Immature natural killer cell (primary cell): ENCODE measurements at regions not wholly inside any gene's neighbourhood (a gene's known extent, or its start where the extent isn't known, plus 50 kb on each side); places are given as distances from the start of the nearest gene placed in this dataset.

Experiments
- DNase-seq, 3 donors: peaks; one replicate each; pipeline ENCODE4 v3.0.0; 2022; ENCODE audit warnings: mixed read lengths in 1 of 3
- H3K27ac Mint-ChIP-seq, 6 donors: one replicate each; pipeline ENCODE4 v1.8.0; 2020; ENCODE audit warnings: mixed read lengths in 6 of 6, mild to moderate bottlenecking in 5 of 6, inconsistent platforms in 4 of 6, moderate library complexity in 3 of 6
- H3K27me3 Mint-ChIP-seq, 3 donors: one replicate each; pipeline ENCODE4 v1.8.0; 2020 to 2021; ENCODE audit warnings: low read depth in 3 of 3, mild to moderate bottlenecking in 3 of 3, mixed read lengths in 3 of 3, moderate library complexity in 3 of 3, inconsistent platforms in 1 of 3
- H3K36me3 Mint-ChIP-seq, 3 donors: one replicate each; pipeline ENCODE4 v1.8.0; 2020; ENCODE audit warnings: mixed read lengths in 3 of 3, inconsistent platforms in 2 of 3, mild to moderate bottlenecking in 2 of 3
- H3K4me1 Mint-ChIP-seq, 2 donors: one replicate each; pipeline ENCODE4 v1.8.0; 2020; ENCODE audit warnings: inconsistent platforms in 2 of 2, mild to moderate bottlenecking in 2 of 2, mixed read lengths in 2 of 2, moderate library complexity in 1 of 2
- H3K4me3 Mint-ChIP-seq, 5 donors: one replicate each; pipeline ENCODE4 v1.8.0; 2020; ENCODE audit warnings: mild to moderate bottlenecking in 5 of 5, mixed read lengths in 5 of 5, inconsistent platforms in 3 of 5, moderate library complexity in 3 of 5
- H3K9me3 Mint-ChIP-seq, 6 donors: one replicate each; pipeline ENCODE4 v1.8.0; 2020; ENCODE audit warnings: mild to moderate bottlenecking in 6 of 6, mixed read lengths in 6 of 6, inconsistent platforms in 4 of 6, moderate library complexity in 3 of 6

GRCh38 chr4:160835789-160836188 is 1328.0 kb downstream of the FSTL5 start:
- no peak for DNase-seq
- H3K4me3 Mint-ChIP-seq, result no peak overlapping the region
- H3K27ac Mint-ChIP-seq, result no peak overlapping the region
- H3K9me3 Mint-ChIP-seq, result peaks cover 3 to 23% (median 16%) of the 10 kb centered on the region in 6 donors
- no peaks in the 10 kb centered on the region for H3K36me3 Mint-ChIP-seq
- H3K4me1 Mint-ChIP-seq, result no peaks in the 10 kb centered on the region
- H3K27me3 Mint-ChIP-seq, result no peaks in the 10 kb centered on the region

DNA sequence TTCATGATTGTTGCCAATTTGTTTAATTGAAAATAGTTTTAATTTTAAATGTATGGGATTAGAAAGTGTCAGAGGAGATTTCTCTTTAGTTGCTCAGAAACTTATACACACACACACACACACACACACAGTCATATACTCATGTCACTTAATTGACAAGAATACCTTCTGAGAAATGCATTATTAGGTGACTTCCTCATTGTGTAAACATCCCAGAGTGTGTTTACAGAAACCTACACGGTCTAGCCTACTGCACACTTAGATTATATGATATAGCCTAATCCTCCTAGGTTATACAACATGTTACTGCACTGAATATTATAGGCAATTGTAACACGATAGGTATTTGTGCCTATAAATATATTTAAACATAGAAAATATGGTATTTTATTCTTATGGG is 1327.4 kb downstream of the FSTL5 start:
- Mint-ChIP-seq H3K36me3 (no peaks in the 10 kb centered on the region), H3K4me1 (no peaks in the 10 kb centered on the region), H3K9me3 (peaks cover 3 to 24% (median 14%) of the 10 kb centered on the region in 6 donors), H3K4me3 (no peak overlapping the region), H3K27ac (no peak overlapping the region), H3K27me3 (no peaks in the 10 kb centered on the region)
- DNase-seq, result no peak

- H3K9me3 Mint-ChIP-seq, result peaks cover 0 to 46% (median 13%) of the 10 kb centered on the region in 6 donors
- no peak overlapping the region for H3K27ac Mint-ChIP-seq
- no peak for DNase-seq
- H3K36me3 Mint-ChIP-seq, result no peaks in the 10 kb centered on the region
- peaks cover 0 to 3% (median 1%) of the 10 kb centered on the region in 3 donors for H3K27me3 Mint-ChIP-seq
- H3K4me3 Mint-ChIP-seq, result no peak overlapping the region
- H3K4me1 Mint-ChIP-seq, result no peaks in the 10 kb centered on the region
Measured at GRCh38 chr4:160846121-160846520, 1317.7 kb downstream of the FSTL5 start.

DNA sequence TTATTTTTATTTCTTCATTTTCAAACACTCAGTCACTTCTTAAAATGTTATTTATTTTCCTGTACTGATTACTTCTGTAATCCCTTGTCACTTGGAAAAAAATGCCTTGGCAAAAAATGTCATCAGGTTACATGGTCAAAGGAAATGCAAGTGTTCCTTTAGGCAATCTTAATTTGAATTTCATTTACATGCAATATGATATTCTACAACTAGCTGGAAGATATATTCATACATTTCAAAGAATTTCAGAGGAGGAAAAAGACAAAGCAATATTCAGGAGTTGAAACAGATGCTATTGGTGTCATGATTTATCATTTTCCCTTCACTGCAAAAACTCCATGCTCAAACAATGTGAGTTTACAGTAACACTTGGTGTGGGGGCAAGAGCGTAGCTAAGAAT is 1316.6 kb downstream of the FSTL5 start:
- peaks cover 0 to 3% (median 1%) of the 10 kb centered on the region in 3 donors for H3K27me3 Mint-ChIP-seq
- DNase-seq, result no peak
- H3K9me3 Mint-ChIP-seq, result peaks cover 0 to 46% (median 13%) of the 10 kb centered on the region in 6 donors
- no peak overlapping the region for H3K4me3 Mint-ChIP-seq
- H3K4me1 Mint-ChIP-seq, result no peaks in the 10 kb centered on the region
- no peak overlapping the region for H3K27ac Mint-ChIP-seq
- H3K36me3 Mint-ChIP-seq, result no peaks in the 10 kb centered on the region

DNA sequence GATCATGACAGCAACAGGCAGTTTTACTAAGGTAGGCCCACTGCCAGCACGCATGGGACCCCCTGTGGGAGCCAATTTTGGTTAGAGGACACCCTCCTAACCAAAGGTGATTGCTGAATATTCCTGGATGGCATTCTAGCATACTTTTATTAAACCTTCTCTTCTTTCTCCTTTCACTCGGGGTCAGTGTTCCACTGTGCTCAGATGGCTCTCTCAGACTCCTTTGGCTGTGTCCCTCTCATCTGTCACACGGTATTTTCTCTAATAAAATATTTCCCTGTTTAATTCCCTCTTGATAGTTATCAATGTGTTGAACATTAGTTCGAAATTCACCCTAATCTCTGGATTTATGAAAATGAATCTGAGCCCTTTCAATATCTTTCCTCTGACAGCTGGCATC is 1315.3 kb downstream of the FSTL5 start:
- H3K27me3 Mint-ChIP-seq, result peaks cover 0 to 3% (median 1%) of the 10 kb centered on the region in 3 donors
- H3K4me3 Mint-ChIP-seq, result no peak overlapping the region
- no peak overlapping the region for H3K27ac Mint-ChIP-seq
- H3K4me1 Mint-ChIP-seq, result no peaks in the 10 kb centered on the region
- H3K9me3 Mint-ChIP-seq, result peaks cover 0 to 43% (median 13%) of the 10 kb centered on the region in 6 donors
- no peaks in the 10 kb centered on the region for H3K36me3 Mint-ChIP-seq
- no peak for DNase-seq

DNA sequence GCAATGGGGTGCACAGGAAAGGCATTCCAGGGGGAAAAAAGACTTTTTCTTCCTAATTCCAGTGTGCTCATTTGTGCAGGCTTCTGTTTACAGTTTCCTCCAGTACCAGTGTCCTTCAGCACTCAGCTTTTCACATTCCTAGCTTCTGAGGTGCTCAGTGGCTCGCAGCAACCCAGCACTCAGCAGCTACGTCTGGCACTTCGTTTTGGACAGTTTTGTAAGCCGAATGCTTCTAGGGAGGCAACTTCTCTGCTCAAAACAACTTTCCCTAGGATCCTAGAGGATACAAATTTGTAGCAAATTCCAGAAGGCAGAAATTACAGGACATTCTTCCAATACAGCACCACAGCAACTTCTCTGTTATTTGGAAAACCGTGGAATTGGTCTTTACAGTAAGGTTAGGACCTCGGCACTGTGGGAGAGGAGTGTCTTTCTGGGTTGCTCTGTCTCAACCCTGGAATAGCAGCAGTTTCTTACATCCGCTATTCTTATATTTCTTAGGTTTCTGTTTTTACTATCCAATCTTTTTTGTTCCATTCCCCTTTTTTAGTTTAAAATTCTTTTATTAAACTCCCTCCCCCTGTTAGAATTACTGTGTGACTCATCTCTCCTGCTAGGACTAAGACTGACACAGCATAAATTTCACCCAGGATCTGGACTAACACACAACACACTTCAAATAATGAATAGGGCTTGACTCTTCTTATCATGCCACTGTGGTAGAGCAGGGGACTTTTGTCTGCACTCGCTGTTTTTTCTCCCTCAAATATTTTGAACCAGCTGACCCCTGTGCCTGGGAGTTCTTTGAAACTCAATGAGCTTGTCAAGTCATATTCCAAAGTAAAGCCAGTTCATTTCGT is 1314.7 kb downstream of the FSTL5 start:
- no peaks in the 10 kb centered on the region for H3K36me3 Mint-ChIP-seq
- H3K4me3 Mint-ChIP-seq, result no peak overlapping the region
- DNase-seq, result no peak
- H3K4me1 Mint-ChIP-seq, result no peaks in the 10 kb centered on the region
- H3K27me3 Mint-ChIP-seq, result peaks cover 0 to 3% (median 1%) of the 10 kb centered on the region in 3 donors
- H3K9me3 Mint-ChIP-seq, result peaks cover 0 to 37% (median 15%) of the 10 kb centered on the region in 6 donors
- H3K27ac Mint-ChIP-seq, result no peak overlapping the region

DNA sequence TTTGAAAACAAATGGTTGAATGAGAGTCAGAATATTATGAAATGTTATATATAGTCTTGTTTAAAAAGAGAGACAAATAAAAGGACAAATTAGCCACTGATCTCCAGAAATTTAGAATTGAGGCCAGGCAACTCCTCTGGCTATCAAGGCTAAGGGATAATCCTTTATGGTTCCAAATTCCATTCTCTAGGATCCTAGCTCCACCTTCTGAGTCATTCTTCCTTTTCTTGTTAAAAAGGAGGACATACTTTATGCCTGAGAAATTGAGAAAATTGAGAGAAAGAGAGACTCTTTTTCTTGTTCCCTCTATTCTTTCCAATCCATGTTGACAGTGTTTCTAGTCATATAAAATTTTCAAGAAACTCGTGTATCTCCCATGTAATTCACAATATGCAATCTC is 1299.5 kb downstream of the FSTL5 start:
- H3K4me3 Mint-ChIP-seq, result no peak overlapping the region
- no peaks in the 10 kb centered on the region for H3K36me3 Mint-ChIP-seq
- H3K4me1 Mint-ChIP-seq, result no peaks in the 10 kb centered on the region
- H3K27ac Mint-ChIP-seq, result no peak overlapping the region
- H3K9me3 Mint-ChIP-seq, result peaks cover 0 to 37% (median 13%) of the 10 kb centered on the region in 6 donors
- H3K27me3 Mint-ChIP-seq, result peaks cover 0 to 3% (median 0%) of the 10 kb centered on the region in 3 donors
- DNase-seq, result no peak

DNA sequence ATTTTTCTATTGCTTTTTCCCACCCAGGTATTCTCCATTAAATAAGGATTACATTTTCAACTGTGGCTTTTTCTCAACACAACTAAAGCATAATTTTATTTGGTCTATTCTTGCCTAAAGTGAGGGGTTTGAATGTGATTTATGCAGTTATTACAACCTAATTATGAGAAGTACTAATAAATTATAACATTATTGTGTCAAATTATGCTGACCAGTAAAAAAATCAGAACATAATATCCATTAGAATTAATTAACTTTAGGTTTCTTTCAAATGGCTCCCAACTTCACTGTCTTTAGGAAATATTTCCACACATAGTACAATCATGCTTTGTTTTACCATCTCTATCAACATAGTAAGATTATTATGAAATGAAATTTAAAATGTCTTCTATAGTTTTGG is 1293.9 kb downstream of the FSTL5 start:
- H3K4me3 Mint-ChIP-seq, result no peak overlapping the region
- H3K27me3 Mint-ChIP-seq, result no peaks in the 10 kb centered on the region
- no peak for DNase-seq
- no peak overlapping the region for H3K27ac Mint-ChIP-seq
- H3K4me1 Mint-ChIP-seq, result no peaks in the 10 kb centered on the region
- H3K9me3 Mint-ChIP-seq, result peaks cover 2 to 35% (median 19%) of the 10 kb centered on the region in 6 donors
- no peaks in the 10 kb centered on the region for H3K36me3 Mint-ChIP-seq

- H3K9me3 Mint-ChIP-seq, result peaks cover 5 to 44% (median 22%) of the 10 kb centered on the region in 6 donors
- H3K4me3 Mint-ChIP-seq, result no peak overlapping the region
- no peak for DNase-seq
- H3K27me3 Mint-ChIP-seq, result no peaks in the 10 kb centered on the region
- no peaks in the 10 kb centered on the region for H3K36me3 Mint-ChIP-seq
- no peaks in the 10 kb centered on the region for H3K4me1 Mint-ChIP-seq
- no peak overlapping the region for H3K27ac Mint-ChIP-seq
Measured at GRCh38 chr4:160872491-160872890, 1291.3 kb downstream of the FSTL5 start.

- H3K4me1 Mint-ChIP-seq, result no peaks in the 10 kb centered on the region
- H3K9me3 Mint-ChIP-seq, result peaks cover 4 to 55% (median 23%) of the 10 kb centered on the region in 6 donors
- no peak overlapping the region for H3K4me3 Mint-ChIP-seq
- DNase-seq, result no peak
- H3K27me3 Mint-ChIP-seq, result peaks cover 0 to 1% (median 0%) of the 10 kb centered on the region in 3 donors
- H3K27ac Mint-ChIP-seq, result no peak overlapping the region
- H3K36me3 Mint-ChIP-seq, result no peaks in the 10 kb centered on the region
Measured at GRCh38 chr4:160877087-160877790, 1286.6 kb downstream of the FSTL5 start.

GRCh38 chr4:160880180-160880579 is 1283.6 kb downstream of the FSTL5 start:
- peaks cover 0 to 1% (median 0%) of the 10 kb centered on the region in 3 donors for H3K27me3 Mint-ChIP-seq
- no peak overlapping the region for H3K27ac Mint-ChIP-seq
- no peaks in the 10 kb centered on the region for H3K4me1 Mint-ChIP-seq
- no peaks in the 10 kb centered on the region for H3K36me3 Mint-ChIP-seq
- H3K4me3 Mint-ChIP-seq, result no peak overlapping the region
- DNase-seq, result no peak
- H3K9me3 Mint-ChIP-seq, result peaks cover 8 to 62% (median 25%) of the 10 kb centered on the region in 6 donors

- Mint-ChIP-seq H3K27me3 (no peaks in the 10 kb centered on the region), H3K4me3 (no peak overlapping the region), H3K4me1 (no peaks in the 10 kb centered on the region), H3K36me3 (no peaks in the 10 kb centered on the region), H3K27ac (no peak overlapping the region), H3K9me3 (peaks cover 10 to 32% (median 19%) of the 10 kb centered on the region in 6 donors)
- no peak for DNase-seq
Measured at GRCh38 chr4:160887668-160888067, 1276.1 kb downstream of the FSTL5 start.

GRCh38 chr4:160894128-160894527 is 1269.7 kb downstream of the FSTL5 start:
- no peak for DNase-seq
- no peaks in the 10 kb centered on the region for H3K27me3 Mint-ChIP-seq
- H3K27ac Mint-ChIP-seq, result no peak overlapping the region
- H3K4me1 Mint-ChIP-seq, result no peaks in the 10 kb centered on the region
- H3K36me3 Mint-ChIP-seq, result no peaks in the 10 kb centered on the region
- no peak overlapping the region for H3K4me3 Mint-ChIP-seq
- peaks cover 5 to 35% (median 18%) of the 10 kb centered on the region in 6 donors for H3K9me3 Mint-ChIP-seq

DNA sequence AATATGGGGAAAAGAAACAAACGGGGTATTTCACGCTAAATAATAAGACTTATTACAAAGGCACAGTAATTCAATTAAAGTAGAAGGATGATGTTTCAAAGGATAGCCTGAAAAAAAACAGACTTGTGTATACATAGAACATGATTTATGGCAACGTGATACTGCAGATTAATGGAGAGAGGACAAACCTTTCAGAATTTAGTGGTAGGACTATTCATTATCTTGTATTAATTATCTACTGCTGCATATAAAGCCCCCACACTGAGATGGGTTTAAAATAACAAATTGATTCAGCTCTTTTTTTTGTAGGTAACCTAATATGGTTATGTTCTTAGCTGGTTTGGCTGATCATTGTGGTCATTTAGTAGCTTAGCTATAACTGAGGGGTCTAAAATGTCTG is 1269.0 kb downstream of the FSTL5 start:
- Mint-ChIP-seq H3K4me1 (no peaks in the 10 kb centered on the region), H3K36me3 (no peaks in the 10 kb centered on the region), H3K27me3 (no peaks in the 10 kb centered on the region), H3K27ac (no peak overlapping the region), H3K9me3 (peaks cover 7 to 34% (median 20%) of the 10 kb centered on the region in 6 donors), H3K4me3 (no peak overlapping the region)
- no peak for DNase-seq
